ENCODE measurements at regions not wholly inside any gene's neighbourhood (a gene's known extent, or its start where the extent isn't known, plus 50 kb on each side); places are given as distances from the start of the nearest gene placed in this dataset.

DNA sequence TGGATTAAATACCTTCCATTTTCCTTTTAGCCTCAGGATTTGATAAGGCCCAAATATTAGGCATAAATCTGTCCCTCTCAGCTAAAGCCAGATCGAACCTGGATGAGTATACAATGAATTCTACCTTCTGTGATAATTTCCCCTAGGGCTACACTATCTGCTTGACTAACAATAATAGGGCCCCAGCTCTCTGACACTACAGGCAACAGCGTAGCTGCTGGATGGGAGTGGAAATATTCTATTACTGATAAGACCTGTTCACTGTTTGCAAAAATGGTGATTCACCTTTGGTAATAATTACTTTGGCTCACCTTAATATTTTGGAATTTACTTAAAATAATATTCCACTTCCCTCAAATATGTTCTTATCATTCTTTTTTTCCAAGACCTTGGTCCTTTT lies 644.2 kb upstream of the SEMA6A start:
- peaks cover 3% of the 10 kb centered on the region; the same call in 1 of the 2 replicates for H3K36me3 Mint-ChIP-seq
- H3K9me3 Mint-ChIP-seq, result peaks cover 4% of the 10 kb centered on the region
- ATAC-seq, result no peak
- H3K4me1 Mint-ChIP-seq, result peaks cover 13% of the 10 kb centered on the region
- H3K27ac Mint-ChIP-seq, result no peak overlapping the region
- ChIA-PET CTCF (no interaction called here), POLR2A (no interaction called here)
- H3K4me3 Mint-ChIP-seq, result no peak overlapping the region
- no peak for DNase-seq (ENCODE audit: low spot score)
- no peak for TF ChIP-seq CREB1 (CRISPR knock-in tag; IDR thresholded peaks at IDR 0.05)
- TF ChIP-seq ESRRA (CRISPR knock-in tag; IDR thresholded peaks at IDR 0.05; ENCODE audit: borderline replicate concordance), result no peak
- TF ChIP-seq RELA (CRISPR knock-in tag; IDR thresholded peaks at IDR 0.05; ENCODE audit: borderline replicate concordance), result no peak
- TF ChIP-seq FOXK1 (CRISPR knock-in tag; IDR thresholded peaks at IDR 0.05), result no peak
- TF ChIP-seq, protein P1, sequence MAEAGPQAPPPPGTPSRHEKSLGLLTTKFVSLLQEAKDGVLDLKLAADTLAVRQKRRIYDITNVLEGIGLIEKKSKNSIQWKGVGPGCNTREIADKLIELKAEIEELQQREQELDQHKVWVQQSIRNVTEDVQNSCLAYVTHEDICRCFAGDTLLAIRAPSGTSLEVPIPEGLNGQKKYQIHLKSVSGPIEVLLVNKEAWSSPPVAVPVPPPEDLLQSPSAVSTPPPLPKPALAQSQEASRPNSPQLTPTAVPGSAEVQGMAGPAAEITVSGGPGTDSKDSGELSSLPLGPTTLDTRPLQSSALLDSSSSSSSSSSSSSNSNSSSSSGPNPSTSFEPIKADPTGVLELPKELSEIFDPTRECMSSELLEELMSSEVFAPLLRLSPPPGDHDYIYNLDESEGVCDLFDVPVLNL (CRISPR knock-in tag; IDR thresholded peaks at IDR 0.05; ENCODE audit: borderline replicate concordance, low read depth), result no peak
- no peak for TF ChIP-seq SOX15 (CRISPR knock-in tag; IDR thresholded peaks at IDR 0.05)
- TF ChIP-seq TP53 (CRISPR knock-in tag; IDR thresholded peaks at IDR 0.05), result no peak
- TF ChIP-seq JAZF1 (CRISPR knock-in tag; IDR thresholded peaks at IDR 0.05), result no peak
- TF ChIP-seq, protein P2, sequence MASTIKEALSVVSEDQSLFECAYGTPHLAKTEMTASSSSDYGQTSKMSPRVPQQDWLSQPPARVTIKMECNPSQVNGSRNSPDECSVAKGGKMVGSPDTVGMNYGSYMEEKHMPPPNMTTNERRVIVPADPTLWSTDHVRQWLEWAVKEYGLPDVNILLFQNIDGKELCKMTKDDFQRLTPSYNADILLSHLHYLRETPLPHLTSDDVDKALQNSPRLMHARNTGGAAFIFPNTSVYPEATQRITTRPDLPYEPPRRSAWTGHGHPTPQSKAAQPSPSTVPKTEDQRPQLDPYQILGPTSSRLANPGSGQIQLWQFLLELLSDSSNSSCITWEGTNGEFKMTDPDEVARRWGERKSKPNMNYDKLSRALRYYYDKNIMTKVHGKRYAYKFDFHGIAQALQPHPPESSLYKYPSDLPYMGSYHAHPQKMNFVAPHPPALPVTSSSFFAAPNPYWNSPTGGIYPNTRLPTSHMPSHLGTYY (CRISPR knock-in tag; IDR thresholded peaks at IDR 0.05), result no peak
- TF ChIP-seq NR3C1 (CRISPR knock-in tag; conservative IDR thresholded peaks at IDR 0.05; ENCODE audit: low read depth), result no peak
- TF ChIP-seq JUN (CRISPR knock-in tag; IDR thresholded peaks at IDR 0.05), result no peak
- TF ChIP-seq, protein P3, sequence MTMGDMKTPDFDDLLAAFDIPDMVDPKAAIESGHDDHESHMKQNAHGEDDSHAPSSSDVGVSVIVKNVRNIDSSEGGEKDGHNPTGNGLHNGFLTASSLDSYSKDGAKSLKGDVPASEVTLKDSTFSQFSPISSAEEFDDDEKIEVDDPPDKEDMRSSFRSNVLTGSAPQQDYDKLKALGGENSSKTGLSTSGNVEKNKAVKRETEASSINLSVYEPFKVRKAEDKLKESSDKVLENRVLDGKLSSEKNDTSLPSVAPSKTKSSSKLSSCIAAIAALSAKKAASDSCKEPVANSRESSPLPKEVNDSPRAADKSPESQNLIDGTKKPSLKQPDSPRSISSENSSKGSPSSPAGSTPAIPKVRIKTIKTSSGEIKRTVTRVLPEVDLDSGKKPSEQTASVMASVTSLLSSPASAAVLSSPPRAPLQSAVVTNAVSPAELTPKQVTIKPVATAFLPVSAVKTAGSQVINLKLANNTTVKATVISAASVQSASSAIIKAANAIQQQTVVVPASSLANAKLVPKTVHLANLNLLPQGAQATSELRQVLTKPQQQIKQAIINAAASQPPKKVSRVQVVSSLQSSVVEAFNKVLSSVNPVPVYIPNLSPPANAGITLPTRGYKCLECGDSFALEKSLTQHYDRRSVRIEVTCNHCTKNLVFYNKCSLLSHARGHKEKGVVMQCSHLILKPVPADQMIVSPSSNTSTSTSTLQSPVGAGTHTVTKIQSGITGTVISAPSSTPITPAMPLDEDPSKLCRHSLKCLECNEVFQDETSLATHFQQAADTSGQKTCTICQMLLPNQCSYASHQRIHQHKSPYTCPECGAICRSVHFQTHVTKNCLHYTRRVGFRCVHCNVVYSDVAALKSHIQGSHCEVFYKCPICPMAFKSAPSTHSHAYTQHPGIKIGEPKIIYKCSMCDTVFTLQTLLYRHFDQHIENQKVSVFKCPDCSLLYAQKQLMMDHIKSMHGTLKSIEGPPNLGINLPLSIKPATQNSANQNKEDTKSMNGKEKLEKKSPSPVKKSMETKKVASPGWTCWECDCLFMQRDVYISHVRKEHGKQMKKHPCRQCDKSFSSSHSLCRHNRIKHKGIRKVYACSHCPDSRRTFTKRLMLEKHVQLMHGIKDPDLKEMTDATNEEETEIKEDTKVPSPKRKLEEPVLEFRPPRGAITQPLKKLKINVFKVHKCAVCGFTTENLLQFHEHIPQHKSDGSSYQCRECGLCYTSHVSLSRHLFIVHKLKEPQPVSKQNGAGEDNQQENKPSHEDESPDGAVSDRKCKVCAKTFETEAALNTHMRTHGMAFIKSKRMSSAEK (CRISPR knock-in tag; IDR thresholded peaks at IDR 0.05; ENCODE audit: borderline replicate concordance), result no peak
- TF ChIP-seq, protein P4, sequence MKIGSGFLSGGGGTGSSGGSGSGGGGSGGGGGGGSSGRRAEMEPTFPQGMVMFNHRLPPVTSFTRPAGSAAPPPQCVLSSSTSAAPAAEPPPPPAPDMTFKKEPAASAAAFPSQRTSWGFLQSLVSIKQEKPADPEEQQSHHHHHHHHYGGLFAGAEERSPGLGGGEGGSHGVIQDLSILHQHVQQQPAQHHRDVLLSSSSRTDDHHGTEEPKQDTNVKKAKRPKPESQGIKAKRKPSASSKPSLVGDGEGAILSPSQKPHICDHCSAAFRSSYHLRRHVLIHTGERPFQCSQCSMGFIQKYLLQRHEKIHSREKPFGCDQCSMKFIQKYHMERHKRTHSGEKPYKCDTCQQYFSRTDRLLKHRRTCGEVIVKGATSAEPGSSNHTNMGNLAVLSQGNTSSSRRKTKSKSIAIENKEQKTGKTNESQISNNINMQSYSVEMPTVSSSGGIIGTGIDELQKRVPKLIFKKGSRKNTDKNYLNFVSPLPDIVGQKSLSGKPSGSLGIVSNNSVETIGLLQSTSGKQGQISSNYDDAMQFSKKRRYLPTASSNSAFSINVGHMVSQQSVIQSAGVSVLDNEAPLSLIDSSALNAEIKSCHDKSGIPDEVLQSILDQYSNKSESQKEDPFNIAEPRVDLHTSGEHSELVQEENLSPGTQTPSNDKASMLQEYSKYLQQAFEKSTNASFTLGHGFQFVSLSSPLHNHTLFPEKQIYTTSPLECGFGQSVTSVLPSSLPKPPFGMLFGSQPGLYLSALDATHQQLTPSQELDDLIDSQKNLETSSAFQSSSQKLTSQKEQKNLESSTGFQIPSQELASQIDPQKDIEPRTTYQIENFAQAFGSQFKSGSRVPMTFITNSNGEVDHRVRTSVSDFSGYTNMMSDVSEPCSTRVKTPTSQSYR (CRISPR knock-in tag; IDR thresholded peaks at IDR 0.05), result no peak
- TF ChIP-seq, protein P5, sequence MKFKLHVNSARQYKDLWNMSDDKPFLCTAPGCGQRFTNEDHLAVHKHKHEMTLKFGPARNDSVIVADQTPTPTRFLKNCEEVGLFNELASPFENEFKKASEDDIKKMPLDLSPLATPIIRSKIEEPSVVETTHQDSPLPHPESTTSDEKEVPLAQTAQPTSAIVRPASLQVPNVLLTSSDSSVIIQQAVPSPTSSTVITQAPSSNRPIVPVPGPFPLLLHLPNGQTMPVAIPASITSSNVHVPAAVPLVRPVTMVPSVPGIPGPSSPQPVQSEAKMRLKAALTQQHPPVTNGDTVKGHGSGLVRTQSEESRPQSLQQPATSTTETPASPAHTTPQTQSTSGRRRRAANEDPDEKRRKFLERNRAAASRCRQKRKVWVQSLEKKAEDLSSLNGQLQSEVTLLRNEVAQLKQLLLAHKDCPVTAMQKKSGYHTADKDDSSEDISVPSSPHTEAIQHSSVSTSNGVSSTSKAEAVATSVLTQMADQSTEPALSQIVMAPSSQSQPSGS (CRISPR knock-in tag; IDR thresholded peaks at IDR 0.05; ENCODE audit: borderline replicate concordance, low read depth), result no peak
- TF ChIP-seq, protein P6, sequence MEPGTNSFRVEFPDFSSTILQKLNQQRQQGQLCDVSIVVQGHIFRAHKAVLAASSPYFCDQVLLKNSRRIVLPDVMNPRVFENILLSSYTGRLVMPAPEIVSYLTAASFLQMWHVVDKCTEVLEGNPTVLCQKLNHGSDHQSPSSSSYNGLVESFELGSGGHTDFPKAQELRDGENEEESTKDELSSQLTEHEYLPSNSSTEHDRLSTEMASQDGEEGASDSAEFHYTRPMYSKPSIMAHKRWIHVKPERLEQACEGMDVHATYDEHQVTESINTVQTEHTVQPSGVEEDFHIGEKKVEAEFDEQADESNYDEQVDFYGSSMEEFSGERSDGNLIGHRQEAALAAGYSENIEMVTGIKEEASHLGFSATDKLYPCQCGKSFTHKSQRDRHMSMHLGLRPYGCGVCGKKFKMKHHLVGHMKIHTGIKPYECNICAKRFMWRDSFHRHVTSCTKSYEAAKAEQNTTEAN (CRISPR knock-in tag; IDR thresholded peaks at IDR 0.05), result no peak
- no peaks in the 10 kb centered on the region for H3K27me3 Mint-ChIP-seq (ENCODE audit: low read depth)
